SH-SY5Y (cell line): ENCODE measurements at regions not wholly inside any gene's neighbourhood (a gene's known extent, or its start where the extent isn't known, plus 50 kb on each side); places are given as distances from the start of the nearest gene placed in this dataset.

ENCODE experiments used
- GATA2 ChIP-seq: IDR thresholded peaks from 2 replicates; pipeline ENCODE4 v1.6.1; 2011; ENCODE audit warnings: mild to moderate bottlenecking, low read depth, low read length
- GATA3 ChIP-seq: IDR thresholded peaks from 2 replicates; pipeline ENCODE4 v1.6.1; 2011; ENCODE audit warnings: low read depth, mild to moderate bottlenecking, low read length, moderate library complexity

- no peak for TF ChIP-seq GATA2
- TF ChIP-seq GATA3, result no peak
Measured at GRCh38 chr6:112606656-112607435, 259.7 kb downstream of the RFPL4B start.
